ENCODE measurements at regions not wholly inside any gene's neighbourhood (a gene's known extent, or its start where the extent isn't known, plus 50 kb on each side); places are given as distances from the start of the nearest gene placed in this dataset.

GRCh38 chr7:68458010-68458908, 1140.0 kb upstream of the AUTS2 start:
- TF ChIP-seq CTCF (IDR thresholded peaks at IDR 0.05) (no peak), POLR2A (IDR thresholded peaks at IDR 0.05) (no peak)
